Stimulated activated CD8-positive, alpha-beta memory T cell treated with anti-CD3 and anti-CD28 coated beads, Interleukin-12 subunit alpha, Interleukin-12 subunit beta, amount 100 ng/mL, for 24 hours (primary cell): ENCODE measurements at regions not wholly inside any gene's neighbourhood (a gene's known extent, or its start where the extent isn't known, plus 50 kb on each side); places are given as distances from the start of the nearest gene placed in this dataset.

ENCODE experiments used
- DNase-seq: peaks from one replicate; pipeline ENCODE4 v3.0.0-alpha.2; 2020; ENCODE audit errors: extremely low read depth

GRCh38 chr6:163923658-163924411, 509.3 kb downstream of the QKI start:
- DNase-seq, result no peak

GRCh38 chr6:163922562-163922961, 508.0 kb downstream of the QKI start:
- DNase-seq, result no peak

DNA sequence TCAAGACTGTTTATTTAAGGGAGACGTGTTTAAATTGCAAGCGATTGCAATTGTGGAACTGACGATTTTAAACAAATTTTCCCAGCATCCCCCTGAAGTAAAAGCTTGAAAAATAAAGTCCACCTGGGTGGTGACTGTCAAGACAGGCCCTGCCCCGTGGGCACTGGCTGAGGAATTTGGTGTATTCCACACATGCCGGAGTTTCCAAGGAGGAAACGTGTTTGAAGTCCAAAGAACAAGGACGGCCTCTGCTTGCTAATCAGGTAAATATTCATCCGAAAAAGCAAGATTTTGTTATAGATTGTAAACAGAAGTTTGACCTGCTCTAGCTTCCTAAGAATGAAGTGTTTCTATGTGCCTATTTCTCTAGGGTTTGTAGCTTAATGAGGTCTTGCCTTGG, 505.1 kb downstream of the QKI start:
- no peak for DNase-seq

GRCh38 chr6:163916315-163917081, 502.0 kb downstream of the QKI start:
- DNase-seq, result no peak

DNA sequence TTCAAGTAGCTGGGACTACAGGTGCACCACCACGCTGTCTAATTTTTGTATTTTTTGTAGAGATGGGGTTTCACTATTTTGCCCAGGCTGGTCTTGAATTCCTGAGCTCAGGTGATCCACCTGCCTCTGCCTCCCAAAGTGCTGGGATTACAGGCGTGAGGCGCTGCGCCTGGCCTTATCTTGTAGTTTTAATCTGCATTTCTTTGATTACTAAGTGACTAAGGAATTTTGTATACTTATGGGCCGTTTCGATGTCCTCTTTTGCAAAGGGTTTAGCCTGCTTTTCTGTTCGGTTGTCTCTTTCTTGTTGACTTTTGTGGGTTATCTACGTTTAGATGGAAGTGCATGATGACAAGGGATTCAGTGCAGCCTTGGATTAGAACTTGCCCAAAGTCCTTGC, 500.6 kb downstream of the QKI start:
- DNase-seq, result no peak

GRCh38 chr6:163913045-163913444, 498.5 kb downstream of the QKI start:
- DNase-seq, result no peak

GRCh38 chr6:163906006-163906710, 491.6 kb downstream of the QKI start:
- no peak for DNase-seq

DNA sequence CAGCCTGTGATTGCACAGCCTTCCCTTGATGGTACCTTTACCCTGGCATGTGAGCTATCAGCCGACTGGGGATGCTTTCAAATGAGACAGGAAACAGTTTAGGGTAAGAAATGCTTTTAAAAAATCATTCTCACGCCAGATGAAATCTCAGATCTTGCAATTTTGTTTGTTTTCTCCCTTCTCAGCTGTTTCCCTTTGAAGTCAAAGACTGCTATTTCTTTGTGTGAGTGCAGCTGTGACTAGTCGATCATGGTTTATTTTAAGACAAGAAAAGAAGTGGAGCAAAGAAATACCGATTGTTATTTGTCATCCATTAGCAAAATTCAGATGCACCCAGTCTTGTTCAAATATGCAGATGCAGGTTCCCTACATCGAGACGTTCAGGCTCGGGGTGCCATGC, 489.7 kb downstream of the QKI start:
- no peak for DNase-seq

GRCh38 chr6:163903541-163903940, 489.0 kb downstream of the QKI start:
- DNase-seq, result no peak

DNA sequence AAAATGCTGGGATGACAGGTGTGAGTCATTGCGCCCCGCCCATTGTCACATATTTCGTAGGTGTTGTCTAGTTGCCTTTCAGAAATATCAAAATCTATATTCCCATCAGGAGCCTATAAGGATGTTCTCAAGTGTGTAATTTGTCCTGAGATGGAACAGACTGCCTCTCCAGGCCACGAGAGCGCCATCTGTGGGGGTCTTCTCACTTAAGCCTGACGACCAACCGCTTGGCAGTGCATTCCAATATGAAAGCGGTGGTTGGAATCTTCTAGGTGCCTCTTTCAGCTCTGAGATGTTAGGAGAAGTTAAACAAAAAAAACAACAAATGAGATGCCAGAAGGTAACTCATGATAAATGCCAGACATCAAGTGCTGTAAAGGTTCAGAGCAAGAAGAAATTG, 488.5 kb downstream of the QKI start:
- DNase-seq, result no peak

DNA sequence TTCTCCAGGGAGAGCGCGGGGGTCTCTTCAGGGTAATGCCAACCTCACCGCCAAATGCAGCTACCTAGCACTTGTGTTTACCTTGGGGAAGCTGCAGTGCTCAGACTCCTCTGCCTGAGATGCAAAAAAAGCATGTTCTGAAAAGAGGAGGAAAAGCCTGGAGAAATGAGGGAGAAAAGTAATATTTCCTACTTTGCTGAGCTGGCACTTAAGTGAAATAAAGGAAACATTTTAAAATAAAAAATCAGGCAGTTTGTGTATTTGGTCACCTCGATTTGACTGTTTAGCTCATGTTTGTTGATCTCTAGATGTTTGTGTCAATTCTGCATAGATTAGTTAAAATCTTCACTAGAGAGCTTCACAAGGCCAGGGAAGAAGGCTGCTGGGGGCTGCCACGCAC, 487.2 kb downstream of the QKI start:
- no peak for DNase-seq

- no peak for DNase-seq
Observed at GRCh38 chr6:163900570-163900969, 486.1 kb downstream of the QKI start.

- no peak for DNase-seq
Observed at GRCh38 chr6:163897669-163898068, 483.2 kb downstream of the QKI start.

- DNase-seq, result no peak
Observed at GRCh38 chr6:163897030-163897429, 482.5 kb downstream of the QKI start.

DNA sequence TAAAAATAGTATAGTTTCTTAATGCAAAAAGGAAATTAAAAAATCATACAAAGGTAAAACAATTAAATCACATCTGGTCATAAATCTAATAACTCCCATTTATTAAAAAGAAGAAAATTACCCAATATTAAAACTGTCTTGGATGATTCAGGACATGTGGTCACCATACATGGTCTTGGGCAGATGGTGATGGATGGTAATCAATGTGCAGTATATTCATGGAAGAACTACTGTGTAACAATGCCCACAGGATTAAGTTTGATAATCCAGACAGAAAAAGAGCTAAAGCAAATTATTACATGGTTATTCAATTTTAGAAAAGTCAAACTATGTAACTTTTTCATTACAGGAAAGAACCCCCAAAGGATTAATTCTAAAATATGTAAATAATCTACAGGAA, 480.6 kb downstream of the QKI start:
- no peak for DNase-seq

DNA sequence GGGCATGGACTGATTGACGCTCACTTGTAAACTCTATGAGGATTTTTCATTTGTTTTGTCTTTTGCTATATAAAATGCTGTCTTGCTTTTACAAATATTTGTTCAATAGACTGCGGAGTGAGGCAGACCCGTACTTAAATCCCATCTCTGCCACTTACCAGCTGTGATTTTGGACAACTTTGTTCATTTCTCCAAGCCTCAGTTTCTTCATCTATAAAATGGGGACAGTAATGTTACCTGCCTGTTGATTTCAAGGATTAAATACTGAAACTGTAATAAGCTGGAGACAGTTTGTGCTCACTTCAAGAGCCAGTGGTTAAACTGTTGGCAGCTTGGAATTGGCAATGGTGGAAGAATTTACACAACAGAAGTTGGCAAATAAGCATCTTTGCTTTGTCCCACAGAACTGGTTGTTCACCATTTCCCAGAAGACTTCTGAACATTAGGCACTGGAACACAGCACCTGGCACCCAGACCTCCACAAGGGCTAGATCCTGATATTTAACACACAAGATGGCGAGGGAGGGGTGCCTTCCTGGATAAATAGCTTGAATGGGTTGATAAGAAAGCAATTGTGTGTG, 479.2 kb downstream of the QKI start:
- DNase-seq, result no peak

- DNase-seq, result no peak
Observed at GRCh38 chr6:163892824-163893561, 478.5 kb downstream of the QKI start.

DNA sequence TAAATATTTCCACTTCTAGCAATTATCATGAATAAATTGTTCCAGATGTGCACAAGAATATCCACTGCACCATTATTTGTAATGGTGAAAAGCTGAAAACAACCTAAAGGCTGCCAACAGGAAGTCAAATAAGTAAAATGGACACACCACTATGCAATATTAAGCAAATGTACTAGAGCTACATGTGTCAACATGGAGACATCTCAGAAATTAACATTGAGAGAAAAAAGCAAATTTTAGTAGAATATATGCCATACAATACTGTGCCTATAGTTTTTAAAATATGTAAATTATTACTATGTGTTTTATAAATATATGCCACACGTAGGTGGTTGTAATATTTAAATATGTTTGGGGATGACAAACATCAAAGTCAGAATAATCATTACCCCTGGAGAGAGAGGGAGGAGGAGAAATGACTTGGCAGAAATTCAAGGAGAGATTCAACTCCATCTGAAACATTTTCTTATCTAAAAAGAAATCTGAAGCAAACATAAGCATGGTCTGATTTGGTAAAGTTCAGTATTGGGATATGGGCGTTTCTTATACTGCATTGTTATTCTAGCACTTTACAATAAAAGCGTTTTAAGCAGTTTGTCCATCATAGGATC, 475.5 kb downstream of the QKI start:
- no peak for DNase-seq

- no peak for DNase-seq
Observed at GRCh38 chr6:163888030-163888819, 473.7 kb downstream of the QKI start.

DNA sequence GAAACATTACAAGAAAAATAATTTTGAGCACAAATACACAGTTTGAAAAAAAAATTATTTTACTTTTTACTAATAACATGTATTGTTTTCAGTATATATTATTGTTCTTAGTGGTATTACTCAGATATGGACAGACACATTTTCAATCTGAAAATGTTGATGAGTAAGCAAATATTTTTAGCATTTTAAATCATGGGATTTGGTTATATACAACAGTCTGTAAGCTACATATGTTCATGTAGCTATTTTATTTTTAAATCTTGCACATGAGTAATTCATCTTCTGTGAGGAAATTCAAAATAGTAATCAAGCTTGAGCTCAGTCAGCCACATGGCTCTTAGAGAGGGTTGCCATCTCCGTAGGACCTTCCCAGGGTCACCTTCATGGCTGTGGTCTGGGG, 471.9 kb downstream of the QKI start:
- DNase-seq, result no peak
